Prostate gland (tissue), 2 donors: ENCODE measurements at regions not wholly inside any gene's neighbourhood (a gene's known extent, or its start where the extent isn't known, plus 50 kb on each side); places are given as distances from the start of the nearest gene placed in this dataset.

Experiments used
- POLR2A ChIP-seq: fragments of 450-650 bp; IDR thresholded peaks from one replicate; pipeline ENCODE4 v1.6.1; 2016; ENCODE audit warnings: antibody characterized with exemption, mild to moderate bottlenecking
- TF ChIP-seq, protein P1 (sequence below), 4 experiments: fragments of 200-600 bp in 2 of 4; fragments of 450-650 bp in 2 of 4; sonication (generic) in 2 of 4; IDR thresholded peaks; 1 replicate in 3 of 4; 2 replicates in 1 of 4; pipeline ENCODE4 v1.5.1; 2016 to 2019; ENCODE audit warnings: antibody characterized with exemption in 4 of 4, mild to moderate bottlenecking in 2 of 4, moderate library complexity in 2 of 4

DNA sequence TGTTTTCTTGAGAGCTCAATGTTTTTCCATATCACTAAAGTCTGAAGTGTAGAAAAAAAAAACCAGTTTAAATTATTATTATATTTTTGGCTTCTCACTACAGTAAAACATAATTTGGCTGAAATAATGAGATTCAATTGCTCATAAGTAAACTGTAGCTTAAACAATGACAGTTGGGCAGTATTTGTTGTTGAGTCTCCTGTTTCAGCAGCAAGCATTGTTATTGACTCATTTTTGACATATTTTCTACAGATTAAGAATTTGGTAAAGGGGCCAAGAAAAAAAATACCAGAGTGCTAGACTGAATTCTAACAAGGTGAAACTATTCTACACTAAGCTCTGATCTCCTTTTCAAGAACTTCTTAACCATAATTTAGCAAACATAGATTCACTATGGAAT is 2070.4 kb upstream of the CELF4 start:
- TF ChIP-seq, protein P1, sequence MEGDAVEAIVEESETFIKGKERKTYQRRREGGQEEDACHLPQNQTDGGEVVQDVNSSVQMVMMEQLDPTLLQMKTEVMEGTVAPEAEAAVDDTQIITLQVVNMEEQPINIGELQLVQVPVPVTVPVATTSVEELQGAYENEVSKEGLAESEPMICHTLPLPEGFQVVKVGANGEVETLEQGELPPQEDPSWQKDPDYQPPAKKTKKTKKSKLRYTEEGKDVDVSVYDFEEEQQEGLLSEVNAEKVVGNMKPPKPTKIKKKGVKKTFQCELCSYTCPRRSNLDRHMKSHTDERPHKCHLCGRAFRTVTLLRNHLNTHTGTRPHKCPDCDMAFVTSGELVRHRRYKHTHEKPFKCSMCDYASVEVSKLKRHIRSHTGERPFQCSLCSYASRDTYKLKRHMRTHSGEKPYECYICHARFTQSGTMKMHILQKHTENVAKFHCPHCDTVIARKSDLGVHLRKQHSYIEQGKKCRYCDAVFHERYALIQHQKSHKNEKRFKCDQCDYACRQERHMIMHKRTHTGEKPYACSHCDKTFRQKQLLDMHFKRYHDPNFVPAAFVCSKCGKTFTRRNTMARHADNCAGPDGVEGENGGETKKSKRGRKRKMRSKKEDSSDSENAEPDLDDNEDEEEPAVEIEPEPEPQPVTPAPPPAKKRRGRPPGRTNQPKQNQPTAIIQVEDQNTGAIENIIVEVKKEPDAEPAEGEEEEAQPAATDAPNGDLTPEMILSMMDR (IDR thresholded peaks at IDR 0.05), result no peak
- no peak for TF ChIP-seq POLR2A
